Mesendoderm (in vitro differentiated cells): ENCODE measurements at regions not wholly inside any gene's neighbourhood (a gene's known extent, or its start where the extent isn't known, plus 50 kb on each side); places are given as distances from the start of the nearest gene placed in this dataset.
"Not testable (repeated sequence)": the region's sequence is repeated elsewhere in the genome, so short reads cannot be mapped to it uniquely, and the experiment has no call there.

Source experiments
- DNase-seq: peaks from one replicate; pipeline ENCODE4 v3.0.0; 2013
- H2AK5ac ChIP-seq: 2 replicates; pipeline ENCODE4 v1.6.1; 2013; ENCODE audit warnings: low read length, inconsistent platforms
- H2BK120ac ChIP-seq: 2 replicates; pipeline ENCODE4 v1.6.1; 2013; ENCODE audit warnings: low read depth, mild to moderate bottlenecking, low read length, moderate library complexity, mixed read lengths
- H2BK15ac ChIP-seq: replicated peaks from 2 replicates; pipeline ENCODE4 v1.6.1; 2013; ENCODE audit warnings: low read depth, mild to moderate bottlenecking, moderate library complexity
- H2BK5ac ChIP-seq: 2 replicates; pipeline ENCODE4 v1.6.1; 2013; ENCODE audit warnings: low read length, inconsistent platforms
- H3K18ac ChIP-seq: 2 replicates; pipeline ENCODE4 v1.6.1; 2013; ENCODE audit warnings: mild to moderate bottlenecking, low read length, mixed read lengths
- H3K23ac ChIP-seq: one replicate; pipeline ENCODE4 v1.6.1; 2013; ENCODE audit warnings: low read length
- H3K27ac ChIP-seq: 2 replicates; pipeline ENCODE4 v1.5.1; 2013; ENCODE audit warnings: low read depth, mild to moderate bottlenecking, inconsistent platforms, low read length, moderate library complexity
- H3K27me3 ChIP-seq: 2 replicates; pipeline ENCODE4 v1.6.1; 2013; ENCODE audit warnings: low read length, control low read depth, mild to moderate bottlenecking, inconsistent platforms; ENCODE audit not compliant: insufficient read depth, poor library complexity
- H3K36me3 ChIP-seq: 2 replicates; pipeline ENCODE4 v1.6.1; 2013; ENCODE audit warnings: low read length, inconsistent platforms; ENCODE audit not compliant: control insufficient read depth, insufficient read depth
- H3K4ac ChIP-seq: one replicate; pipeline ENCODE4 v1.6.1; 2013; ENCODE audit warnings: low read depth, mild to moderate bottlenecking, low read length, moderate library complexity
- H3K4me1 ChIP-seq: 2 replicates; pipeline ENCODE4 v1.6.1; 2013; ENCODE audit warnings: low read depth, low read length, inconsistent platforms; ENCODE audit not compliant: control insufficient read depth
- H3K4me2 ChIP-seq: 2 replicates; pipeline ENCODE4 v1.6.1; 2013; ENCODE audit warnings: low read length
- H3K4me3 ChIP-seq: 2 replicates; pipeline ENCODE4 v1.5.1; 2013; ENCODE audit warnings: mild to moderate bottlenecking, low read length
- H3K56ac ChIP-seq: one replicate; pipeline ENCODE4 v1.6.1; 2013; ENCODE audit warnings: low read length
- H3K79me1 ChIP-seq: 2 replicates; pipeline ENCODE4 v1.6.1; 2013; ENCODE audit warnings: low read length, inconsistent platforms
- H3K79me2 ChIP-seq: 2 replicates; pipeline ENCODE4 v1.6.1; 2013; ENCODE audit warnings: mild to moderate bottlenecking, low read length; ENCODE audit not compliant: control insufficient read depth, insufficient read depth
- H3K9ac ChIP-seq: 2 replicates; pipeline ENCODE4 v1.6.1; 2013; ENCODE audit warnings: low read length, inconsistent platforms
- H4K5ac ChIP-seq: one replicate; pipeline ENCODE4 v1.6.1; 2013; ENCODE audit warnings: low read length
- H4K8ac ChIP-seq: one replicate; pipeline ENCODE4 v1.6.1; 2013; ENCODE audit warnings: low read depth, mild to moderate bottlenecking, control low read depth, low read length, moderate library complexity
- WGBS: extraction: QIAGEN DNeasy Blood & Tissue Kit; methylation state at CpG from one replicate; pipeline ENCODE4 v1.1.7; 2013; ENCODE audit warnings: low lambda C conversion rate, missing lambda C conversion rate; ENCODE audit not compliant: insufficient coverage; ENCODE audit errors: extremely low coverage; 5-methylcytosine and 5-hydroxymethylcytosine counted together

DNA sequence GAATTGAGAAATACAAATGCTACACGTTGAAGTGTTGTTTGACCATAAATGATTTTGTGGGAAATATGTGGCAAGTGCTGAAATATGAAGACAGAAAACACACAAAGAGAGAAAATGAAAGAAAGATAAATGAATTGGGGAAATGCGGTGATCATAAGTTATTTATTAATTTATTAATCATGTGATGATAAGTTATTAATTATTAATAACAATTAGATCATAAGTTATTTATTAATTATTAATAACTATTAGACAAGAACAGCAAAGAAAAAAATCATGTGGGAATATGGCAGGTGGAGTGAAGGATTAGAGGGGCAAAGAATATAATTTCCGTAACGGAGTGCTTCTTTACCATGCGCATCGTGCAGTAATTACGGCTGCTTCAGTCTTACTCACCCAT lies 126.6 kb downstream of the OR4F15 start:
- not testable (repeated sequence) for H3K36me3 ChIP-seq, H2BK120ac ChIP-seq, DNase-seq, H4K8ac ChIP-seq, H3K4me2 ChIP-seq, H2AK5ac ChIP-seq, H3K79me1 ChIP-seq, H4K5ac ChIP-seq, H3K9ac ChIP-seq, H3K56ac ChIP-seq, H3K79me2 ChIP-seq, H3K4ac ChIP-seq, H3K27ac ChIP-seq, H2BK15ac ChIP-seq, H3K18ac ChIP-seq, H3K4me3 ChIP-seq, H2BK5ac ChIP-seq, H3K23ac ChIP-seq, H3K27me3 ChIP-seq, H3K4me1 ChIP-seq
- no CpG with 5 or more reads among the region's 7 CpGs for WGBS

GRCh38 chr15:101945896-101946295 lies 133.9 kb downstream of the OR4F15 start:
- not testable (repeated sequence) for H2BK120ac ChIP-seq

GRCh38 chr15:101948491-101949010 lies 136.5 kb downstream of the OR4F15 start:
- not testable (repeated sequence) for H3K56ac ChIP-seq, H3K27ac ChIP-seq, H4K8ac ChIP-seq, H3K18ac ChIP-seq, H2BK120ac ChIP-seq, H3K4me1 ChIP-seq, H3K27me3 ChIP-seq, H3K9ac ChIP-seq, H3K4me3 ChIP-seq, H2BK15ac ChIP-seq, H2BK5ac ChIP-seq, DNase-seq, H3K79me1 ChIP-seq, H3K36me3 ChIP-seq, H4K5ac ChIP-seq, H2AK5ac ChIP-seq, H3K4ac ChIP-seq, H3K79me2 ChIP-seq, H3K23ac ChIP-seq, H3K4me2 ChIP-seq
- WGBS = no CpG with 5 or more reads among the region's 2 CpGs

More at GRCh38 chr15:101945896-101946295, 133.9 kb downstream of the OR4F15 start:
- H2BK15ac ChIP-seq, DNase-seq, H3K4ac ChIP-seq, H2AK5ac ChIP-seq, H3K27ac ChIP-seq, H3K79me1 ChIP-seq, H3K36me3 ChIP-seq, H4K8ac ChIP-seq, H4K5ac ChIP-seq, H3K9ac ChIP-seq, H3K4me2 ChIP-seq, H3K18ac ChIP-seq, H3K4me1 ChIP-seq, H3K79me2 ChIP-seq, H2BK5ac ChIP-seq, H3K27me3 ChIP-seq, H3K56ac ChIP-seq, H3K23ac ChIP-seq, H3K4me3 ChIP-seq: not testable (repeated sequence)
- WGBS = no CpG with 5 or more reads among the region's 2 CpGs

DNA sequence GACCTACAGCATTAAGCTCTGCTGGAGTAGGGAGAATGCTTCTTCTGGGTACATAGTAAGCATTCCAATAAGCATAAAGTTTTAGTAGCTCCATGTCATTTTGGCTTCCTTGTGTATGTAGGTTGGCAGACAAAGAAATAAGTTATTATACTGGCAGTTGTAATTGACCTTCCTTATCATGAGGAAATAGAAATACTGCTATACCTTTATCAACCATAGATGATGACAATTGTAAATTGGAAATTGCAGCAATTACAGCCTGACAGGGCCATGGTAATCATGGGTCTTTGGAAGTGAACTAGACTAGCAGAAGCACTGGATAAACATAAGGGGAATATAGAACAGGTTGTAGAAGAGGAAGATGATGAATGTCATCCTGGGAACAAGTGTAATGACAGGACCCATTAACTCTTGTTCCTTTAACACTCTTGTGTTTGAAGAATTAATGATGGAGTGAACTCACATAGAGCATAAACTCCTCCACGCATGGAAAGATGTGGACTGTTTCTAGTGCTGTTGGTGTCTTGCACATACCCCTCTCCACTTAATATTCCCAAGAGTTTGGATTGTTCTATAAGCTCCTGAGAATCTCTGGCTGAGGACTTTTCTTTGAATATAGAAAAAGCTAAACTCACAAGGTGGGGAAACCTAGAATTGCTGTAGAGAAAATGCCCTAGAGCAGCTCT lies 137.5 kb downstream of the OR4F15 start:
- not testable (repeated sequence) for H2BK15ac ChIP-seq, H3K27ac ChIP-seq, H2BK120ac ChIP-seq, H3K4me3 ChIP-seq, H4K8ac ChIP-seq, H3K18ac ChIP-seq, H3K36me3 ChIP-seq, H2BK5ac ChIP-seq, H3K79me2 ChIP-seq, H3K27me3 ChIP-seq, DNase-seq, H3K4ac ChIP-seq, H4K5ac ChIP-seq, H3K79me1 ChIP-seq, H3K23ac ChIP-seq, H2AK5ac ChIP-seq, H3K4me2 ChIP-seq, H3K4me1 ChIP-seq, H3K56ac ChIP-seq, H3K9ac ChIP-seq
- no CpG with 5 or more reads among the region's 1 CpG for WGBS

DNA sequence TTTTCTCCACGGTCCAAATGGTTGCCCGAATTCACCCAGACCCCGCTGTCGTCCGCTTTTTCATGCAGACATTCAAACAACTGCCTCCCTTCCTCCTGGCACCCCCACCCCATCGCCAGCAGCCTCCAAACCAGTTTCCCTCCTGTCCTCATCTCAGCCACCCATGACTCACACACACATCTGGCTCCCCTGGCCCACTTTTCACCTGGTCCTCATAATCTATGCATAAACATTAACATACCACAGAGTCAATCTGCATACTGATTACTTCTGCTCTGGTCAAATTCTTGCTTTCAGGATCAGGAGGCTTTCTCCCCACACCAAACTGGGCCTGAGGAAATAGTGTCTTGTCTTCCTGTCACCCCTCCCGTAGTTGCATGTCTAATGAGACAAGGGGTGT lies 142.0 kb downstream of the OR4F15 start:
- not testable (repeated sequence) for H3K23ac ChIP-seq, H4K5ac ChIP-seq, H3K4me2 ChIP-seq, H3K9ac ChIP-seq, H3K36me3 ChIP-seq, DNase-seq, H2AK5ac ChIP-seq, H3K27ac ChIP-seq, H3K79me1 ChIP-seq, H3K27me3 ChIP-seq, H2BK15ac ChIP-seq, H2BK120ac ChIP-seq, H3K4me3 ChIP-seq, H3K56ac ChIP-seq, H4K8ac ChIP-seq, H3K4me1 ChIP-seq, H3K79me2 ChIP-seq, H2BK5ac ChIP-seq, H3K4ac ChIP-seq, H3K18ac ChIP-seq
- no CpG with 5 or more reads among the region's 7 CpGs for WGBS

DNA sequence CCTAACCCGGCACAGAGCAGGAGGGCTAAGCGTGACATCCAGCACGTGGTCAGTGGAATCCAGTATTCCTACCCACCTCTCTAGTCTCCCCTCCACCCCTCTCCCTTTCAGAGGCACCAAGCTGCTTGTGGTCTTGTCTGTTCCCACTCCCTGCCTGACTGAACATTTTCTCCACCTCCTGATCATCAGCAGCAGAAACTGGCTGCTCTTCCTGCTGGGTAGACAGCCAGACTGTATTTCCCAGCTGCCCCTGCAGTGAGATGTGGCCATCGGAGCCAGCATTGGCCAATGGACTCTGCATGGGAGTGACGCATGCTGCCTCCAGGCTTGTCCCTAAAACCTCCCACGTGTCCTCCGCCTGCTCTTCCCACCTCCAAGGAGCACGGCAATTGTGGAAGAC lies 143.8 kb downstream of the OR4F15 start:
- H3K79me1 ChIP-seq, H3K18ac ChIP-seq, H3K56ac ChIP-seq, H3K27ac ChIP-seq, H3K36me3 ChIP-seq, H4K8ac ChIP-seq, H3K23ac ChIP-seq, H3K27me3 ChIP-seq, H3K79me2 ChIP-seq, DNase-seq, H3K4me1 ChIP-seq, H3K4me3 ChIP-seq, H2BK5ac ChIP-seq, H2AK5ac ChIP-seq, H2BK120ac ChIP-seq, H3K4ac ChIP-seq, H4K5ac ChIP-seq, H3K9ac ChIP-seq, H2BK15ac ChIP-seq, H3K4me2 ChIP-seq: not testable (repeated sequence)
- no CpG with 5 or more reads among the region's 8 CpGs for WGBS
